HCT116 (cell line): ENCODE measurements at regions not wholly inside any gene's neighbourhood (a gene's known extent, or its start where the extent isn't known, plus 50 kb on each side); places are given as distances from the start of the nearest gene placed in this dataset.

Experiments
- EGR1 ChIP-seq: IDR thresholded peaks from 2 replicates; pipeline ENCODE4 v1.6.1; 2012; ENCODE audit warnings: low read depth
- EZH2 ChIP-seq: fragments of 200-600 bp; sonication (generic); IDR thresholded peaks from 2 replicates; pipeline ENCODE4 v1.6.1; 2017; ENCODE audit warnings: antibody characterized with exemption, mixed run types
- JUND ChIP-seq: IDR thresholded peaks from 2 replicates; pipeline ENCODE4 v1.6.1; 2012
- POLR2A ChIP-seq: IDR thresholded peaks from 2 replicates; pipeline ENCODE4 v1.7.0; 2011; ENCODE audit warnings: borderline replicate concordance; ENCODE audit not compliant: insufficient read depth, insufficient read length; ENCODE audit errors: extremely low read depth
- SP1 ChIP-seq: IDR thresholded peaks from 2 replicates; pipeline ENCODE4 v1.6.1; 2012; ENCODE audit warnings: low read depth
- ZNF274 ChIP-seq: fragments of 200-500 bp; sonication (Bioruptor generic); IDR thresholded peaks from 2 replicates; pipeline ENCODE4 v1.6.1; 2014; ENCODE audit warnings: mild to moderate bottlenecking, low read depth, low read length, inconsistent platforms
- TF ChIP-seq, protein P1 (sequence below), 3 experiments: fragments of 200-600 bp in 1 of 3; sonication (generic) in 1 of 3; IDR thresholded peaks in 2 of 3; conservative IDR thresholded peaks in 1 of 3; 2 replicates each; pipeline ENCODE4 v1.5.1; 2012 to 2017; ENCODE audit warnings: low read depth in 2 of 3, low read length in 2 of 3, antibody characterized with exemption in 1 of 3, borderline replicate concordance in 1 of 3, control low read depth in 1 of 3, mild to moderate bottlenecking in 1 of 3, mixed read lengths in 1 of 3, mixed run types in 1 of 3, moderate library complexity in 1 of 3; ENCODE audit not compliant: insufficient read depth in 1 of 3

DNA sequence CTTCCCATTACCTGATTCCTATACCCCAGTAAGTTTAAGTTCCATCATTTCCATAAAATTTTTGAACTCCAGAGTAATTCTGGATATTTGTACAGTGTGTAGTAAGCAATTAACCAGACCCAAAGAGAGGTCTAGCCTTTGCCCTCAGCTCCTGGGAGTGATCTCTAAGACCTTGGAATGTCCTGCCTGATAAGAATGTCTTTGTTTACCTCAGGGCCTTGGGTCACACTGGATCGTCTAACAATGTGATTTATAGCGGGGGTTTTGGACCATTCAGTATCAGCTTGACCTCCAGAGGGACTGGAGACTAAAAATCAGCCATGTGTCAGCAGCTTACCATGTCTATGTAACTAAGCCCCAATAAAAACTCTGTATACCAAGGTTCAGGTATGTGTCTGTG lies 330.9 kb upstream of the PPP1R2C start:
- TF ChIP-seq EGR1 (no peak), POLR2A (no peak), ZNF274 (no peak), JUND (no peak), SP1 (no peak), EZH2 (no peak)
- TF ChIP-seq, protein P1, sequence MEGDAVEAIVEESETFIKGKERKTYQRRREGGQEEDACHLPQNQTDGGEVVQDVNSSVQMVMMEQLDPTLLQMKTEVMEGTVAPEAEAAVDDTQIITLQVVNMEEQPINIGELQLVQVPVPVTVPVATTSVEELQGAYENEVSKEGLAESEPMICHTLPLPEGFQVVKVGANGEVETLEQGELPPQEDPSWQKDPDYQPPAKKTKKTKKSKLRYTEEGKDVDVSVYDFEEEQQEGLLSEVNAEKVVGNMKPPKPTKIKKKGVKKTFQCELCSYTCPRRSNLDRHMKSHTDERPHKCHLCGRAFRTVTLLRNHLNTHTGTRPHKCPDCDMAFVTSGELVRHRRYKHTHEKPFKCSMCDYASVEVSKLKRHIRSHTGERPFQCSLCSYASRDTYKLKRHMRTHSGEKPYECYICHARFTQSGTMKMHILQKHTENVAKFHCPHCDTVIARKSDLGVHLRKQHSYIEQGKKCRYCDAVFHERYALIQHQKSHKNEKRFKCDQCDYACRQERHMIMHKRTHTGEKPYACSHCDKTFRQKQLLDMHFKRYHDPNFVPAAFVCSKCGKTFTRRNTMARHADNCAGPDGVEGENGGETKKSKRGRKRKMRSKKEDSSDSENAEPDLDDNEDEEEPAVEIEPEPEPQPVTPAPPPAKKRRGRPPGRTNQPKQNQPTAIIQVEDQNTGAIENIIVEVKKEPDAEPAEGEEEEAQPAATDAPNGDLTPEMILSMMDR (IDR thresholded peaks at IDR 0.05 in 2 of 3, conservative IDR thresholded peaks at IDR 0.05 in 1 of 3; ENCODE audit: borderline replicate concordance in 1 of 3, insufficient read depth in 1 of 3, low read depth in 2 of 3, low read length in 2 of 3) = no peak
